GM21723 (cell line): ENCODE measurements at regions not wholly inside any gene's neighbourhood (a gene's known extent, or its start where the extent isn't known, plus 50 kb on each side); places are given as distances from the start of the nearest gene placed in this dataset.
"Not testable (repeated sequence)": the region's sequence is repeated elsewhere in the genome, so short reads cannot be mapped to it uniquely, and the experiment has no call there.

Experiments used
- ATAC-seq: cut with Tn5 transposase; IDR thresholded peaks from one replicate; pipeline ENCODE4 v1.9.1; 2021; ENCODE audit warnings: mild to moderate bottlenecking, moderate library complexity; ENCODE audit not compliant: unreplicated experiment

- ATAC-seq = no peak
These were observed 898.9 kb upstream of the EPHA5 start for GRCh38 chr4:66569228-66569627.

GRCh38 chr4:66568431-66568830, 898.1 kb upstream of the EPHA5 start:
- no peak for ATAC-seq

- no peak for ATAC-seq
These were observed 897.7 kb upstream of the EPHA5 start for GRCh38 chr4:66568001-66568400.

- ATAC-seq = no peak
These were observed 897.3 kb upstream of the EPHA5 start for GRCh38 chr4:66567551-66567950.

- ATAC-seq = no peak
These were observed 895.5 kb upstream of the EPHA5 start for GRCh38 chr4:66565801-66566200.

GRCh38 chr4:66564901-66565651, 894.8 kb upstream of the EPHA5 start:
- no peak for ATAC-seq

GRCh38 chr4:66562276-66562806, 892.1 kb upstream of the EPHA5 start:
- ATAC-seq = no peak

GRCh38 chr4:66561465-66562053, 891.3 kb upstream of the EPHA5 start:
- not testable (repeated sequence) for ATAC-seq

GRCh38 chr4:66558651-66559050, 888.4 kb upstream of the EPHA5 start:
- no peak for ATAC-seq

- no peak for ATAC-seq
These were observed 886.5 kb upstream of the EPHA5 start for GRCh38 chr4:66556651-66557278.

GRCh38 chr4:66555301-66555700, 885.0 kb upstream of the EPHA5 start:
- ATAC-seq = no peak

- no peak for ATAC-seq
These were observed 884.5 kb upstream of the EPHA5 start for GRCh38 chr4:66554826-66555225.

- not testable (repeated sequence) for ATAC-seq
These were observed 875.0 kb upstream of the EPHA5 start for GRCh38 chr4:66545301-66545700.

- no peak for ATAC-seq
These were observed 874.0 kb upstream of the EPHA5 start for GRCh38 chr4:66544281-66544680.

- no peak for ATAC-seq
These were observed 869.5 kb upstream of the EPHA5 start for GRCh38 chr4:66539745-66540144.

GRCh38 chr4:66524781-66525180, 854.5 kb upstream of the EPHA5 start:
- no peak for ATAC-seq

- ATAC-seq = no peak
These were observed 852.0 kb upstream of the EPHA5 start for GRCh38 chr4:66522244-66522643.

GRCh38 chr4:66516940-66517339, 846.7 kb upstream of the EPHA5 start:
- ATAC-seq = no peak

GRCh38 chr4:66506985-66507384, 836.7 kb upstream of the EPHA5 start:
- ATAC-seq = no peak

GRCh38 chr4:66501997-66502396, 831.7 kb upstream of the EPHA5 start:
- ATAC-seq = no peak

- ATAC-seq = no peak
These were observed 820.4 kb upstream of the EPHA5 start for GRCh38 chr4:66490729-66491128.
